ENCODE measurements at regions not wholly inside any gene's neighbourhood (a gene's known extent, or its start where the extent isn't known, plus 50 kb on each side); places are given as distances from the start of the nearest gene placed in this dataset.

DNA sequence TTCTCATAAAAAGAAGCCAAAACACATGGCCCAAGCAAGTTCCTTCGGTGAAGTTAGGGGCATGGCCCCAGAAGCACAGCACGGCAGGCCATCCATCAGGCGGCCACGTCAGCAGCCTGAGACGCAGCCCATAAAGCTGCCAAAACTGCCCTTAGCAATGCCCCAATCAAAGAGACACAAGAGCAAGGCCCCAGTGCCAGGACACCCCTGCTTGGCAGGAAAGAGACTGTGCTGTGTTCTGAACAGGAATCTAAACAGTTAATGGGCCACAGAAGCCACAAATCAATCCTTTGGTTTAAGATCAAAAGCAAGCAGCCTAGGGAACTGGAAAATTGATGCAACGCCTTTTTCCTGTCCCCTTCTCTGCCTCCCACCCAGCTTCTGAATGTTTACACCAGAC is 497.0 kb upstream of the USP24 start:
- TF ChIP-seq, protein P1, sequence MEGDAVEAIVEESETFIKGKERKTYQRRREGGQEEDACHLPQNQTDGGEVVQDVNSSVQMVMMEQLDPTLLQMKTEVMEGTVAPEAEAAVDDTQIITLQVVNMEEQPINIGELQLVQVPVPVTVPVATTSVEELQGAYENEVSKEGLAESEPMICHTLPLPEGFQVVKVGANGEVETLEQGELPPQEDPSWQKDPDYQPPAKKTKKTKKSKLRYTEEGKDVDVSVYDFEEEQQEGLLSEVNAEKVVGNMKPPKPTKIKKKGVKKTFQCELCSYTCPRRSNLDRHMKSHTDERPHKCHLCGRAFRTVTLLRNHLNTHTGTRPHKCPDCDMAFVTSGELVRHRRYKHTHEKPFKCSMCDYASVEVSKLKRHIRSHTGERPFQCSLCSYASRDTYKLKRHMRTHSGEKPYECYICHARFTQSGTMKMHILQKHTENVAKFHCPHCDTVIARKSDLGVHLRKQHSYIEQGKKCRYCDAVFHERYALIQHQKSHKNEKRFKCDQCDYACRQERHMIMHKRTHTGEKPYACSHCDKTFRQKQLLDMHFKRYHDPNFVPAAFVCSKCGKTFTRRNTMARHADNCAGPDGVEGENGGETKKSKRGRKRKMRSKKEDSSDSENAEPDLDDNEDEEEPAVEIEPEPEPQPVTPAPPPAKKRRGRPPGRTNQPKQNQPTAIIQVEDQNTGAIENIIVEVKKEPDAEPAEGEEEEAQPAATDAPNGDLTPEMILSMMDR (IDR thresholded peaks at IDR 0.05), result no peak
- TF ChIP-seq ZFX (IDR thresholded peaks at IDR 0.05; ENCODE audit: borderline replicate concordance), result no peak

All from 22Rv1 (cell line).